Activated CD8-positive, alpha-beta memory T cell treated with anti-CD3 and anti-CD28 coated beads for 24 hours (primary cell): ENCODE measurements at regions not wholly inside any gene's neighbourhood (a gene's known extent, or its start where the extent isn't known, plus 50 kb on each side); places are given as distances from the start of the nearest gene placed in this dataset.

Experiments
- DNase-seq: peaks from one replicate; pipeline ENCODE4 v3.0.0-alpha.2; 2020

GRCh38 chr15:99511866-99512661, 53.7 kb upstream of the MEF2A start:
- no peak for DNase-seq

- DNase-seq: no peak
Observed at GRCh38 chr15:99514306-99514705, 51.5 kb upstream of the MEF2A start.
